KBM-7 (cell line): ENCODE measurements at regions not wholly inside any gene's neighbourhood (a gene's known extent, or its start where the extent isn't known, plus 50 kb on each side); places are given as distances from the start of the nearest gene placed in this dataset.

Experiments
- DNase-seq: peaks from one replicate; pipeline ENCODE4 v3.0.0-alpha.2; 2015
- in situ Hi-C: fragments of 300-500 bp; cut with MboI; formaldehyde crosslinking; loops from 2 replicates; pipeline ENCODE4 v1.14.3; 2020; ENCODE audit warnings: low sequenced_read_pairs, low pct_unique_long_range_greater_than_20kb, mixed read lengths

DNA sequence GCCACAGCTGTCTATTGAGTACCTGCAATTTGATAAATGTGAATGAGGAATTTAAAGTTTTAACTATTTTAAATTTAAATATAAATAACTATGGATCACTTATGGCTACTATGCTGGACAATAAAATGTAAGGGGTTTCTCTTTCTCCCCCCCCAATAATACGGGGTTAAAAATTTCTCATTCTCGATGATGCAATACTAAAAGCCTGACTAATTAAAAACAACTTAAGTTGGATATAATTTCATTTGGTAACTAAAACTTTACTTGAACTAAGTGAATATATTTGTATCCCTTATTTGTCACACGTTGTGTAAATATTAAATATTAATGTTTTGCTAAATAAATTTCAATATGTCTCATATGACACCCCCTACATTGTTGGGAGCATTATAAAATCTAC lies 297.3 kb downstream of the GRB14 start:
- in situ Hi-C loops, result no loop called here

DNA sequence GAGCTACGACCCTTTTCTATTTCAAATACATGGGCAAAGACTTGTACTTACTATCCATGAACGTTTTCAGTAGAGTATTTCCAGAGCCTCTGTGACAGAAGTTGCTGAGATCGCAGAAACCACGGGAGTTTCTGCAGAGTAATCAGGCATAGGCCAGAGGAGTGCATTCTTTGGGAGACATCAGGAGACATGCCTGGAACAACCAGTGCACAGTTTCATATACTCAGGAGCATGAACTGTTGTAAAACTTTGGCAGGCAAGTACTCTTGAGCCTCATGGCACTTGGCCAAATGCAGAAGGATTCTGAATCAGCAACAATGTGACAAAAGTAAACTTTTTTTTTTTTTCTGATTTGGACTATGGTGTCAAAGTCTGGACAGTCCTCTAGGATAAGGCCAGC lies 307.1 kb downstream of the GRB14 start:
- no peak for DNase-seq
- in situ Hi-C loops, result no loop called here

More for the DNA sequence above, 297.3 kb downstream of the GRB14 start:
- DNase-seq, result no peak

DNA sequence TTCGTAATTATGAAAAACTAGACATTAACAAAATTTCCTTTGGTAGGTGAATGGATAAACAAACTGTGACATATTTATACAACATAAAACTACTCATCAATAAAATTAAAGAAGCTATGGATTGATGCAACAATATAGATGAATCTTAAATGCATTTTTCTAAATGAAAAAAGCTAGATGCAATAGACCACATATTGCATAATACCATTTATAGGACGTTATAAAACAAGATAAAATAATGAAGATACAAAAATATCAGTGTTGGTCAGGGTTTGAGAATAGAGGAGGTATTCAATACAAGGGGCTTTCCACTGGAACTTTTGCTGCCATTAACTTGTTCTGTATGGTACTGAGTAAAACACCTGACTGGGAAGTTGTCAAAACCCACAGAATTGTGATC lies 314.4 kb downstream of the GRB14 start:
- no peak for DNase-seq
- in situ Hi-C loops, result no loop called here

DNA sequence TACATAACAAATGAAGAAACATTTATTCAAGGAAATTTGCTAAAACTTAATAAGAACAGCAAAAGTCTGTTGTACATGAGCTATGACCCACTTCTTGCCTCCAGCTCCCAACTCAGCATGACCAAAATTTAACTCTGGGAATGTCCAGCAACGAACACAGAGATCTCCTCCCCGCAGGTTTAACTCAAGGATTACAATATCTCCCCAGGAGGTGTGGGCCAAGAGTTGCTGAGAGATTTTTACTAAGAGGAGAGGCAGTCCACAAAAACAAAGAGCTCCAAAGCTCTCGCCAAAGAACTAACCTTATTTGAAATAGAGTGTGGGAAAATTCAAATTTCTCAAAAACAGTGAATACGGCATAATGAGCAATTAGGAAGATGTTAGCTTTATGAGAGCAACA lies 318.5 kb downstream of the GRB14 start:
- in situ Hi-C loops, result no loop called here
- DNase-seq, result no peak

DNA sequence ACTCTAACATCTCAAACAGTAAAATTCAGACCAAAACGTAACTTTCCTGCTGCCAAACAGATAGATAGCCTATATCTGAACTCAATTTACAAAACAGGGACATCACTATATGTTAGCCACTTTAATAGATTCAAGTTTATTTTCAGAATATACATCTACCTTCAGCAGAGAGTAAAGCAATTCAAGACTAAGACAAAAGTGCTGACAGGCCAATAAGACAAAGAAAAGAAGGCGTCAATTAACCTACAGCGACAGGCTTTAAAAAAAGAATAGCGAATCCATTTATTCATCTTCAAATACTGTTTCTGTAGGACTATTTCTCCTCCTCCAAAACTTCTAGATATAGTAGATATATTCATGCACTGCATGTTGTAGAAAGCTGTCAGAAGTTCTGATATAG lies 333.0 kb downstream of the GRB14 start:
- in situ Hi-C loops, result no loop called here
- no peak for DNase-seq

GRCh38 chr2:164287056-164287455 lies 334.2 kb downstream of the GRB14 start:
- no peak for DNase-seq
- in situ Hi-C loops, result no loop called here

DNA sequence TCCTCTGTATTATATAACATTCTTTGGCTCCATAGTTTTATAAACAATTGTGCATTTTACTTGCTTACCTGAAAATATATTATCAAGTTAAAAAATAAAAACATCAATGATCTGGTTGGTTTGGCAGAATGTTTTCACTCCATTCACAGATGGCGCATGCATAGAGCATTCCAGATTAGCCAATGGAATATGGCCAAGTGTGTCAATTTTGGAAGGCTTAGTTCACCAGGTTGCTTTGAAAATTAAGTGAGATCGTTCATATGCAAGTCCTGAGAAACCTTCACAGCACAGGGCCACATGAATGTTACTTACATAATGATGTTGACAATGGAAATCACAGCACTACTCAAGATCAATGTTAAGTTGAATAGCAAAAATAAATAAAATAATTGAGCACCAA lies 335.7 kb downstream of the GRB14 start:
- in situ Hi-C loops, result no loop called here
- no peak for DNase-seq

- in situ Hi-C loops, result no loop called here
- no peak for DNase-seq
Measured at GRCh38 chr2:164281896-164282295, 339.4 kb downstream of the GRB14 start.

DNA sequence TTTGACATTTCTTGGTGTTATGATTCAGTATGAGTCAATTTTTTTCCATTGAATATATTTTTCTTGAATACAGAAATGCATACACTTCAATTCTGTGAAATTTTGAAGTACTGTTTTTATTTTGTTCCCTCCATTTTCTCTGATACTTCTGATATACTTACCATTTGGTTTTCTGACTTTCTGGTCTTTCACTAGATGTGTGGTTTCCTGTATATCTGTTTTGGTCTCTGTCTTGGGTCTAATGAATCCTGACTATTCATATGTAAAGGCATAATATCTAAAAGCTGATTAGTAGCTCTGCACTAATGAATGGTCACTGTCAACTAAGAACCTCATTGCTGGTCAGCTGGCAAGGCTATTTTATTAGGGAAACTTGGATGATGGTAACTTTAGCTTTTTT lies 345.6 kb downstream of the GRB14 start:
- no peak for DNase-seq
- in situ Hi-C loops, result no loop called here

GRCh38 chr2:164260506-164260905 lies 360.8 kb downstream of the GRB14 start:
- DNase-seq, result no peak
- in situ Hi-C loops, result no loop called here

DNA sequence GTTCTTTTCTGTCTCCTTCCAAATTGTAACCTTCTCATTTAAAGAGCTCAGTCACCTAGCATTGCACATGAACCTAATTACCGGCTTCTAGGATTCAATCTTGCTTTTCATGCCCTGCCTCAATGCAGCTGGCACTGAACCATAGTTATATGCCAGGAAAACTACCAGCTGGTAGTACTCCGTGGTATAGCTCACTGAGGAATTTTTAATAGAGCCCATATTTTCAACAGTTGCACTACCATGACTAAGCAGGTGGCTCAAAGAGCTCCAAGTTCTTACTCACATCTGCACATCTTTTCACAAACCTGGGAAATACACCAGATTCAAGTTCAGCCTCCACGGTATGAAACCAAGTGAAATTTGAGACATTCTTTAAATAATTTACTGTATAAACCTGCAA lies 363.5 kb downstream of the GRB14 start:
- DNase-seq, result no peak
- in situ Hi-C loops, result no loop called here

GRCh38 chr2:164252568-164253287 lies 368.6 kb downstream of the GRB14 start:
- in situ Hi-C loops, result no loop called here
- no peak for DNase-seq

DNA sequence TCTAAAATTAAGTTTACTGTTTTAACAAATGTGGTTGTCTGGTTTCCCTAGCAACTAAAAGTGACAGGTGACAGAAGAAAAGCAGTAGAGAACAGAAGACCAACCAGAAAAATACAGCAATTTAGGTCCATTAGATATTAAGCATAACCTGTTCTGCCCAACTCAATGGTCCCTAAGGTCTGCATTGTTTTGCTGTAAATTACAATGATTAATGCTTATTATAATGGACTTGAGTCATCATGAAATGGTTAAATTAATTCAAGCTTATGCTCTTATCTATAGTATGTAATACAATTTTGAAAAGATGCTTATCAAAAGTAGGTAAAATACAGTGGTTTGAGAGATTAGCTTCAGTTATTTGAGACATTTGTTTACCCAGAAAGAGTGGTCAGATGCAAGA lies 378.0 kb downstream of the GRB14 start:
- in situ Hi-C loops, result no loop called here
- DNase-seq, result no peak

GRCh38 chr2:164242409-164242808 lies 378.9 kb downstream of the GRB14 start:
- in situ Hi-C loops, result no loop called here
- no peak for DNase-seq

GRCh38 chr2:164234074-164234473 lies 387.2 kb downstream of the GRB14 start:
- in situ Hi-C loops, result no loop called here

GRCh38 chr2:164224007-164224406 lies 397.3 kb downstream of the GRB14 start:
- in situ Hi-C loops, result no loop called here
- no peak for DNase-seq

More at GRCh38 chr2:164234074-164234473, 387.2 kb downstream of the GRB14 start:
- no peak for DNase-seq

DNA sequence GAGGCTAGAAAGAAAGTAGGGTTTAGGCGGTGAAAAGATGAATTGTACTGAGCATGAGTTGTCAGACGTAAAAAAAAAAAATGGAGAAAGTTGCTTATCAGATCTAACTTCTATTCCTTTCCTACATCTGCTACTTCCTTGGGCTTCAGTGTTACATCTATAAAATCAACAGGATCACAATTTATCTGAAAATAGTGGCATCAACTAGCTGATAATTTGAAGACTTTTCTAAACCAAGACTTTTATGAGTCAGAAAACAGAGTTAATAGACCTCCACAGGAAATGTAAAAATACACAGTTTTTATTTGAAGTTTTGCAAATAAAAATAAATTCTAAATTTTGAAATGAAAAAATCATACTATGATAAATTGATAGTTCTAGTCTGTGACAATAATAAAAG lies 399.8 kb downstream of the GRB14 start:
- in situ Hi-C loops, result no loop called here
- no peak for DNase-seq

- DNase-seq, result no peak
- in situ Hi-C loops, result no loop called here
Measured at GRCh38 chr2:164220265-164220664, 401.0 kb downstream of the GRB14 start.

GRCh38 chr2:164213916-164214315 lies 407.4 kb downstream of the GRB14 start:
- in situ Hi-C loops, result no loop called here
- DNase-seq, result no peak

GRCh38 chr2:164205347-164205746 lies 415.9 kb downstream of the GRB14 start:
- in situ Hi-C loops, result no loop called here
- DNase-seq, result no peak

GRCh38 chr2:164203131-164203530 lies 418.2 kb downstream of the GRB14 start:
- in situ Hi-C loops, result no loop called here

More at GRCh38 chr2:164203131-164203530, 418.2 kb downstream of the GRB14 start:
- no peak for DNase-seq
